GM12873 (cell line): ENCODE measurements at regions not wholly inside any gene's neighbourhood (a gene's known extent, or its start where the extent isn't known, plus 50 kb on each side); places are given as distances from the start of the nearest gene placed in this dataset.

ENCODE experiments used
- TF ChIP-seq, protein P1 (sequence below): IDR thresholded peaks from 2 replicates; pipeline ENCODE4 v1.5.1; 2012; ENCODE audit warnings: low read depth, mild to moderate bottlenecking, moderate library complexity, low read length, control low read depth; ENCODE audit not compliant: insufficient read depth; ENCODE audit errors: missing control alignments

DNA sequence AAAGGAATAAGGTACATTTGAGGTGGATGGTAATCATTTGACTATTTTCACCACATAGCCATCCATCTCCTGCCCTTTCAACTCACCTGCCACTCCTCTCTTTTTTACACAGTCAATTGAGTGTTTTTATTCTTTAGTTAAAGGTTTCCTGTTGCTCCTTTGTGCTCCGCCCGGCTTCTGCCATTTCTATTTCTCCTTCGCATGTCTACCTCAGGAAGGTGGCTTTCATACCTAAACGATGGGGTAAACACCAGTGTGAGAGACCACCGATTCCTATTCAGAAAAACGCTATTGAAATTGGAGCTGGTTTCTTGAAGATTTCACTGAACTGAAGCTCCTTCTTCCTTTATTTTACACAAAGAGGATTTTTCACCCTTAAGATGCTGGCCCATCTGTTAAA is 1628.0 kb upstream of the PIK3C3 start:
- TF ChIP-seq, protein P1, sequence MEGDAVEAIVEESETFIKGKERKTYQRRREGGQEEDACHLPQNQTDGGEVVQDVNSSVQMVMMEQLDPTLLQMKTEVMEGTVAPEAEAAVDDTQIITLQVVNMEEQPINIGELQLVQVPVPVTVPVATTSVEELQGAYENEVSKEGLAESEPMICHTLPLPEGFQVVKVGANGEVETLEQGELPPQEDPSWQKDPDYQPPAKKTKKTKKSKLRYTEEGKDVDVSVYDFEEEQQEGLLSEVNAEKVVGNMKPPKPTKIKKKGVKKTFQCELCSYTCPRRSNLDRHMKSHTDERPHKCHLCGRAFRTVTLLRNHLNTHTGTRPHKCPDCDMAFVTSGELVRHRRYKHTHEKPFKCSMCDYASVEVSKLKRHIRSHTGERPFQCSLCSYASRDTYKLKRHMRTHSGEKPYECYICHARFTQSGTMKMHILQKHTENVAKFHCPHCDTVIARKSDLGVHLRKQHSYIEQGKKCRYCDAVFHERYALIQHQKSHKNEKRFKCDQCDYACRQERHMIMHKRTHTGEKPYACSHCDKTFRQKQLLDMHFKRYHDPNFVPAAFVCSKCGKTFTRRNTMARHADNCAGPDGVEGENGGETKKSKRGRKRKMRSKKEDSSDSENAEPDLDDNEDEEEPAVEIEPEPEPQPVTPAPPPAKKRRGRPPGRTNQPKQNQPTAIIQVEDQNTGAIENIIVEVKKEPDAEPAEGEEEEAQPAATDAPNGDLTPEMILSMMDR: no peak

DNA sequence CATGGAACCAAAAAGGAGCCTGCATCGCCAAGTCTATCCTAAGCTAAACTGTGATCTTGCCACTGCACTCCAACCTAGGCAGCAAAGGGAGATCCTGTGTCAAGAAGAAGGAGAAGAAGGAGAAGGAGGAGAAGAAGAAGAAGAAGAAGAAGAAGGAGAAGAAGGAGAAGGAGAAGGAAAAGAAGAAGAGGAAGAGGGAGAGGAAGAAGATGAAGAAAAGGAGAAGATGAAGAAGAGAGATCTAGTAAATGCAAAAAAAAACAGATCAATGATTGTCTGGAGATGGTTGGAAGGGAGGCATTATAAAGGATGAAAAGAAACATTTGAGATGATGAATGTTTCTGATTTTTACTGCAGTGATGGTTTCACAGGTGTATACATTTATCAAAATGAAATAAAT is 1629.0 kb upstream of the PIK3C3 start:
- TF ChIP-seq, protein P1: no peak

DNA sequence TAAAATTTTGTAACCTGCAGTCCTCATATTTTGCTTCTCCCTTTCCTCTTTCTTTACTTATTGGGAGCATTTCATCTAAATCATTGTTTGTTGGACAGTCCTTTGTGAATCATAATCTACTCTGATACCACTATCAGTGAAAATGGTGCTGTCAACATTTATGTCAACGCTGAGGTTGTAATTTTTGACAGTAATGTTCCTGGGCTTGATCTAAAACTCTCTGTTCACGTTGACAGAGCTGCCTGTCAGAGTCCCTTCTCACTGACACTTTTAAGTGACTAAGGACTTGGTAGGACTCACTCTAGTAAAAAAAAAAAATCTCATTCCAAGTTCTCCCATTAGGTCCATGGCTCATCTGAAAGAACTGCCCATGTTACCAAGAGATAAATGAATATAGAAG is 1640.8 kb upstream of the PIK3C3 start:
- TF ChIP-seq, protein P1: no peak

DNA sequence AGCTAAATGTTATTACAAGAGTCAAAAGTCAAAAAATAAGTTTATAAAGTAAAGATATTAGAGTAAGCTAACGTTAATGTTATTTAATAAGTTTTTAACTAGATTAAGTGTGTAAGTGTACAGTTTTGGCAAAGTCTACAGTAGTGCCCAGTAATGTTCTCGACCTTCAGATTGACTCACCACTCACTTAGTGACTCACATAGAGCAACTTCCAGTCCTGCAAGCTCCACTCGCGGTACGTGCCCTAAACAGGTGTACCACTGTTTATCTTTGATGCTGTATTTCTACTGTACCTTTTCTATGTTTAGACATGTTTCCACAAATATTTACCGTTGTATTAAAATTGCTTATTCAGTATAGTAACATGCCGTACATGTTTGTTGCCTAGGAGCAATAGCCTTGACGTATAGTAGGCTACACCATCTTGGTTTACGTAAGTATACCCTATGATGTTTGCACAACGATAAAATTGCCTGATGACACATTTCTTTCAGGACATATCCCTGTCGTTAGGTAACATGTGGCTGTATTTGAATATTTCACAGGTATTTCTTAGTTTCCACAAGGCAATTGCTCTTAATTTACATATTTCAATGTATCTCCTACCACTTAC is 1641.9 kb upstream of the PIK3C3 start:
- TF ChIP-seq, protein P1: no peak

DNA sequence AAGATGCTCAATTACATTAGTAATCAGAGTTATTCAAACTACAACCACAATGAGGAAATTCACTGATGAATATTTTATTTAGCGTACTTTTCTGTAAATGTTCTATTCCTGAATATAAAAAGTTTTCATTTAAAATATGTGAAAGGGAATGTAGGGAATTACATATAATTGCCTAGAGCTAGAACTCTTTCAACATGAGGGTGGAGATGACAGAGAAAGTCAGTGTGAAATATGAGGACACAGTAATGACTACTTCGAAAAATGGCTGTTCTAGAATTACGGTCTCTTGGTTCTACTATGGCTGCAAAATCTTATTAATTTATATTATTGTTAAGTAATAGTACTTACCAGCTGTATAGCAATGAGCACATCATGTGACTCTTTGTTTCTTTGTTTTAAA is 1647.4 kb upstream of the PIK3C3 start:
- TF ChIP-seq, protein P1: no peak

DNA sequence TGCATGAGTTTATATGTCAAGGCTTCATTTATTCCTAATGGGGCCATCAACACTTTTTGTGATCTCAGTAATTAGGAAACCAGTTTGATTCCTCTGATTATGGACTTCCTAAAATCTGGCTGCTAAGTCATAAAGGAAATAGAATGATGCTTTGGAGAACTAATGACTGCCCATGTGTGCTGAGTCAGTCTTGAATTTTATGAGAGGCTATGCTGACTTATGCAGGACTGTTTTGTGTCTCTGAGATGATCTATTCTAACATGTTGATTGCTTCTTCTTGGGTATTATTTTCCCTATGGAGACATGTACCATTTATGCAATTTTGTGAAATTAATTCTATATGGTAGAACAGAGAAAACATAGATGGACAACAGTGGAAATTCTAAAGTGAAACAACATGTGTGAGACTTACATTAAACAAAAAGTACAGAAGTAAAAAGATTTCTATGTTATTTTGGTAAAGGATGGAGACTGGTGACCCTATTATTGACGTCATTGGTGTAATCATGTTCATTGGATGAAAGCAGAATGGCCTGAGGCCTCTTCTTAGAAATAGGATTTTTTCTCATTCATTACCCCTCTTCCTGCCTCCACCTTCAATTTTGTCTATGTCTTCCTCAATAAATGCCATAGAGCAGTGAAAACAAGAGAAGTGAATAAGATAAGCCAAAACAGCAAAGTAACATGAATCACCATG is 1658.2 kb upstream of the PIK3C3 start:
- TF ChIP-seq, protein P1: no peak

DNA sequence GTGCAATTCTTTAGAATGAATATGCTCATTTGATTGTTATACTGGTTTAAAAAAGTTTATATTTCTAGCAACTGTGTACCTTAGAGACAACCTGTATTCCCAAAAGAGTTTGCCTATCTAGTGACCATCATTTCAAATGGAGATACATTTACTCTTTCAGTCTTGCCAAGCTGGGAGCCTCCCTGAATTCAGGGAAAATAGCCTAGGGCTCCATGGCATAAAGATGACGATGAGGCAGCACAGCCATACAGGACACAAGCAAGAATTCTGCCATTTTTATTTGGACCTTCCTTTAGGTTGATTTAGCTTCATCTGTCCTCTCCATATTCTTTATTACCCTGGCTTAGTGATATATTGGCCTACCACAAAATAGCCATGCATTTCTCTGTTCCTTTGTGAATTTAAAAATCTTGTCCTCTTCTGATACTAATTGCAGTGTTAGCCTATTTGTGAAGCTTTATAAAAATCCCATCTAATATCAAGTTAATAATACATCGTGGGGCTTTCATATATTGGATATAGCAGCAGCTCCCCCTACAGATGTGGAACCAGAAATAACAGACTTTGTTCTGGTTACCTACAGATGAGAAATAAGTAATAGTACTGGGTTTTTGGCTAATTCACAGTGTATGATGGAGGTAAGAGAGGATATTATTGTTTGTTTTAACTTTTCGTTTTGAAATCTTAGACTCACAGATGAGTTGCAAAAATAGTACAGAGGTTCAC is 1661.9 kb upstream of the PIK3C3 start:
- TF ChIP-seq, protein P1: no peak
